ENCODE measurements at regions not wholly inside any gene's neighbourhood (a gene's known extent, or its start where the extent isn't known, plus 50 kb on each side); places are given as distances from the start of the nearest gene placed in this dataset.

- H3K27me3 ChIP-seq (replicated peaks in 1 of 4; ENCODE audit: control insufficient read depth in 3 of 4, extremely low read depth in 1 of 4, insufficient read depth in 3 of 4, low read length in 3 of 4), result no peaks in the 10 kb centered on the region
- 0 out of 2 replicates have a peak overlapping the region, but pooled peaks have one; percentile 25 for H2AFZ ChIP-seq (ENCODE audit: low read length)
- no peak overlapping the region for H3K23ac ChIP-seq (ENCODE audit: insufficient read length)
- H2BK12ac ChIP-seq (ENCODE audit: low read depth, low read length), result no peak overlapping the region
- no peaks in the 10 kb centered on the region for H3K9me3 ChIP-seq (ENCODE audit: insufficient read depth in 2 of 2, low read depth in 1 of 2, low read length in 1 of 2)
- 96% methylated on average over 3 of the region's 3 CpGs; no CpG with 5 or more reads in 1 of the 2 experiments for WGBS, 2 experiments (ENCODE audit: extremely low coverage in 1 of 2, insufficient coverage in 1 of 2, insufficient read length in 1 of 2, insufficient replicate concordance in 2 of 2, low coverage in 1 of 2, low lambda C conversion rate in 2 of 2, missing lambda C conversion rate in 1 of 2)
- no peak overlapping the region for H3K9ac ChIP-seq (replicated peaks in 1 of 4; ENCODE audit: extremely low read depth in 1 of 4, low read depth in 3 of 4, low read length in 3 of 4)
- FAIRE-seq (no peak), DNase-seq (ENCODE audit: low read depth in 1 of 2, low spot score in 2 of 2) (no peak)
- no peaks in the 10 kb centered on the region; a peak in 1 of 8 replicates for H3K36me3 ChIP-seq (ENCODE audit: control insufficient read depth in 2 of 4, insufficient read depth in 4 of 4, low read length in 3 of 4)
- no peak overlapping the region for H3K4me3 ChIP-seq (ENCODE audit: extremely low read depth in 1 of 4, insufficient read depth in 2 of 4, low read depth in 3 of 4, low read length in 4 of 4)
- H4K8ac ChIP-seq (ENCODE audit: extremely low read depth, insufficient read depth, low read length), result no peak overlapping the region
- H3K14ac ChIP-seq (ENCODE audit: insufficient read length), result no peak overlapping the region
- no peak overlapping the region for H2BK120ac ChIP-seq (replicated peaks; ENCODE audit: low read depth, low read length)
- no peak overlapping the region for H2BK5ac ChIP-seq (ENCODE audit: low read depth, low read length)
- ChIA-PET CTCF (ENCODE audit: partially characterized antibody) (no interaction called here), POLR2A (ENCODE audit: partially characterized antibody) (no interaction called here)
- TF ChIP-seq POU5F1 (IDR thresholded peaks at IDR 0.05; ENCODE audit: low read depth, low read length) (no peak), EGR1 (IDR thresholded peaks at IDR 0.05; ENCODE audit: borderline replicate concordance, low read depth, low read length) (no peak), RBBP5 (IDR thresholded peaks at IDR 0.05; ENCODE audit: borderline replicate concordance, low read depth, low read length) (no peak), KDM5A (IDR thresholded peaks at IDR 0.05; ENCODE audit: low read length) (no peak), TCF12 (IDR thresholded peaks at IDR 0.05; ENCODE audit: low read depth, low read length) (no peak)
- H3K18ac ChIP-seq (ENCODE audit: extremely low read depth, low read length), result no peak overlapping the region
- no peak overlapping the region for H2BK15ac ChIP-seq (ENCODE audit: low read length)
- no peaks in the 10 kb centered on the region for H3K4me1 ChIP-seq (replicated peaks in 1 of 4; ENCODE audit: control insufficient read depth in 3 of 4, insufficient read depth in 4 of 4, low read length in 3 of 4)
- H3K4ac ChIP-seq (replicated peaks; ENCODE audit: insufficient read length, low read depth, low read length), result no peak overlapping the region
- H3K23me2 ChIP-seq (ENCODE audit: low read depth, low read length), result no peaks in the 10 kb centered on the region
- no peak overlapping the region for H2BK20ac ChIP-seq (ENCODE audit: low read length)
- no peak overlapping the region for H3K4me2 ChIP-seq (ENCODE audit: insufficient read depth in 1 of 2, low read depth in 2 of 2, low read length in 2 of 2)
- H3K79me2 ChIP-seq (ENCODE audit: control insufficient read depth in 1 of 2, insufficient read depth in 2 of 2, low read length in 2 of 2), result no peaks in the 10 kb centered on the region
- H3K56ac ChIP-seq (replicated peaks; ENCODE audit: insufficient read length, low read depth, low read length), result no peak overlapping the region
- no peaks in the 10 kb centered on the region for H4K20me1 ChIP-seq (replicated peaks in 1 of 2; ENCODE audit: control insufficient read depth in 1 of 2, insufficient read depth in 2 of 2, low read length in 2 of 2)
- H3K27ac ChIP-seq (ENCODE audit: low read depth, low read length), result no peak overlapping the region
- no peak overlapping the region for H4K91ac ChIP-seq (replicated peaks; ENCODE audit: insufficient read length, low read length)
- H4K5ac ChIP-seq (ENCODE audit: insufficient read length, low read depth, low read length), result no peak overlapping the region
- no peaks in the 10 kb centered on the region for H3K79me1 ChIP-seq (ENCODE audit: low read depth, low read length)
- no peak overlapping the region for H2AK5ac ChIP-seq (ENCODE audit: low read depth, low read length)
These were observed 290.2 kb upstream of the KCNMB2 start for GRCh38 chr3:178246004-178246403.
